CD4-positive, alpha-beta T cell treated with Interleukin-17A for 1 hour (primary cell): ENCODE measurements at regions not wholly inside any gene's neighbourhood (a gene's known extent, or its start where the extent isn't known, plus 50 kb on each side); places are given as distances from the start of the nearest gene placed in this dataset.

Experiments
- DNase-seq: peaks from one replicate; pipeline ENCODE4 v3.0.0-alpha.2; 2020

DNA sequence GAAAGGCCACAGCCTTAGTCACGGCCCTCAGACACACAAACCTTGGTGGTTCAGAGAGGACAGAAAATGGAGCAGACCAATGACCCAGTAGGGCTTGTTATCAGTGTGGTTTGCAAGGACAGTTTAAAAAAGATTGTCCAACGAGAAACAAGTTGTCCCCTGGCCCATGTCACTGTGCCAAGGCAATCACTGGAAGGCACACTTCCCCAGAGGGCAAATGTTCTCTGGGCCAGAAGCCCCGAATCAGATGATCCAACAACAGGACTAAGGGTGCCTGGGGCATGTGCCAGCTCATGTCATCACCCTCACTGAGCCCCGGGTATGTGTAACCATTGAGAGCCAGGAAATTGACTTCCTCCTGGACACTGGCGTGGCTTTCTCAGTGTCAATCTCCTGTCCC lies 950.1 kb upstream of the CTNND2 start:
- DNase-seq: no peak

DNA sequence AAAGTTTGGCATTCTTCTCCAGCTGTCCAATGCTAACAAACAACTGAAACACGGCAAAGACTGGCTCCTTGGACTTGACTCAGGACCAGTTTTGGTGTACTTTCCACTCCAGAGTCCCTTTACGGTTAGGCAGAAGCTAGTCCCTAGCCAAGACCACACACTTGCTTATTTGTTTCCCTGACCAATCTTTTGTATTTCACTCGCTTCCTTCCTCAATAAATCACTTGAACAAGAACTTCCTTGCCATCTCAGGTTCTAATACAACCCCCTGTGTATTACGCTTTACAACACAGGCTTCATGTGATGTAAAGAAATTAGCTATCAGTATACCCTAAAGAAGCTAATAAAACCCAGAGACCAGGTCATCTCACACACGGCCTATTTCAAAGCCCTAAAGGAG lies 947.5 kb upstream of the CTNND2 start:
- DNase-seq: no peak

DNA sequence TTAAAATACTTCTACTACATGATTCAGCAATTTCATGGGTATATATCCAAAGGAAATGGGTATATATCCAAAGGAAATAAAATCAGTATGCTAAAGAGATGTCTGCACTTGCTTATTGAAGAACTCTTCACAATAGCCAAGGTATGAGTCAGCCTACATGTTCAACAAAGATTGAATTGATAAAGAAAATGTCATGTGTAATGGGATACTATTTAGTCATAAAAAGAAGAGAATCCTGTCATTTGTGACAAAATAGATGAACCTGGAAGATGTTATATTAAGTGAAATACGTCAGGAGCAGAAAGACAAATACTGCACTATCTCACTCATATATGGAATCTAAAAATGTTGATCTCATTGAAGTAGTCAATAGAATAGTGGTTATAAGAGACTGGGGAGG lies 944.5 kb upstream of the CTNND2 start:
- no peak for DNase-seq

DNA sequence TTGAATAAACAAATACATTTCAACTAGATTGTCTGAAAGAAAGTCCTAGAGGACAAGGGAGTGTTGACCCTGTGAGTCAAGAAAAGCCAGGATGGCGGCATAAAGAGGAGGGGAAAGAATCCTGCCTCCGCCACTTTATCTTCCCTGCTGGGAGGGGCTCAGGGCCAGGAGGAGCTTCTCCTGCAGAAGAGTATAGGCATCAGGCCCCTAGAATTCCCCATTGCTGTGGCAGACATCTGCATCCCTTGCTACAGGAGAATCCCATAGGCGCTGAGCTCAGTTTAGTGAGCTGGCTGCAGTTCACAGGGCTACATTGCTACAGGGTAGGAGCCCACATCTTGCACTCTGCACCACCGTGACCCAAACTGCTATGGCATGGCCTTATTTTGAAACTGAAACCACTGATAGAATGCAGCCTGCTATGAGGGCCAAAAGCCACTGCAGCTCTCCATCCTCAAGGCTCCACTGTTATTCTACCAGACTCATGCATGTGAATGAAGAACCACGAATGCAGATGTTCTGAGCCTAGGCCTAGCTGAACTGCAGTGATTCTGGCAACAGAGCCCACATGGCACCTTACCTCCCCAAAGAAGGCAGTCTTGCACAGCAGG lies 941.4 kb upstream of the CTNND2 start:
- DNase-seq: no peak

DNA sequence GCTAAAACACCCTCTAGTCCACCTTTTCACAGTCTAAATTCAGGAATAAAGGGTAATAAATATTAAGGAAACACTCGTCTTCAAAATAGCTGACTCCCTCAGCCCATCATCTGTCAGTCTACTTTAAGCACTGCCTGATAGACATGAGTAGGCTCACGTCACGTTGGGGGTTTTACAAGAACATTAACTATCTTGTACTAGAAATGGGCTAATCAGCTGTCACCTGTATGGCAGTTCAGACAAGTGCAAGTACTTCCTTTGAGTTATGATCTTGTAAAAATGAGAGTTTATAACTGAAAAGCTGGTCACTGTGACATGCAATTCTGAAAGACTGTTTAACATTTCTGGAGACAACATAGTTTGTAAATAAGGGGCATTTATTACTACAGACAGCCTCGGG lies 936.7 kb upstream of the CTNND2 start:
- no peak for DNase-seq

DNA sequence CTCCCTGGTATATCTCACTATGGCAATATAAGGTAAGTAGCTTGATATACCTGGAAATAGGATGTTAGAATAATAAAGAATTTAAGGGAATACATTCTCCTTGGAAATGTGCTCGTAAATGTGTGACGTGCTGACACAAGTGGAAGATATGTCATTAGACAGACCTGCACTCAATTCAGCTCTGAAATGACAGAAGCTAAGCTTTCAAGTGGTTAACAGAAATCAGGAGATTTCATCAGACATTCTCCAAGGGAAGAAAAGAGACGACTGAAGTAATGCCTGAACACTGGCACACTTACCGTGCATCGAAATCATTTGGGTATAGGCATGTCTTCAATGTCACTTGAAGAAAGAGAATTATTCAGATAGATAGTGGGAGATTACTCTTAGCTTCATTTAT lies 933.3 kb upstream of the CTNND2 start:
- no peak for DNase-seq

DNA sequence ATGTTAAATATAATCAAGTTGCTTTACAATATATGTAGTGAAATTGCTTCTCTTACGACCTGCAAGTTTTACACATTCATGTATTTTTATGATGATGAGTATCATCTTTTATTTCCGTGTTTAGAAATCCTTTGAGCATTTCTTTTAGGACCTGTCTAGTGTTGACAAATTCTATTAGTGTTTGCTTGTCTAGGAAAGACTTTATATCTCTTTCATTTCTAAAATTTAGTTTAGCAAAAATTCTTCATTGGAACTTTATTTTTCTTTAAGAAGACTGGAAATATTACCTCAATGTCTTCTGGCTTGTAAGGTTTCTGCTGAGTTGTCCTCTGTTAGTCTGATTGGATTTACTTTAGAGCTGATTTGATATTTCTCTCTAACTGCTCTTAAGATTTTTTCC lies 920.9 kb upstream of the CTNND2 start:
- no peak for DNase-seq

DNA sequence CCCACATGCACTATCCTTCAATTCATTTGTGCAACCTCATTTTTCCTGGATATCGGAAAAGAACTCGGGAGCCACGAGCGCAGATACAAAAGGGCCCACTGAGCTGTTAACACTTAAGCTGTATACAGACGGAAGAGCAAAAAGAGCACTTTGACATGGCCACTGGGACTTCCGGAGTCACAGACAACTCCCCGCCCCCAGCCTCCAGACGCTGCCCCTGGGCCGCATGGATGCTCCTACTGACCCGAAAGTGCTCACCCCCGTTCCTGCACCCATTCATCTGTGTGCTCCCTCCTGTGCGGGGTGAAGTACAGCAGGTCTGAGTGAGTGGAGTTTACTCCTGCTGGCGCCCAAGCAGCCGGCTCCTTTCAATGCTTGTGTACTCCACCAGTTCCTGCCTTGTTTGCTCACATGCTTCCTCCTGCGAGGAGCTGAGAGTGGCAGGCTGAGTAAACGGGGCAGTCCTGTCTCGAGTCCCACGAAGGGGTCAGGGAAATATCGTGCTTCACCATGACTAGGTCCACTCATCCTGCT lies 901.0 kb upstream of the CTNND2 start:
- DNase-seq: no peak

DNA sequence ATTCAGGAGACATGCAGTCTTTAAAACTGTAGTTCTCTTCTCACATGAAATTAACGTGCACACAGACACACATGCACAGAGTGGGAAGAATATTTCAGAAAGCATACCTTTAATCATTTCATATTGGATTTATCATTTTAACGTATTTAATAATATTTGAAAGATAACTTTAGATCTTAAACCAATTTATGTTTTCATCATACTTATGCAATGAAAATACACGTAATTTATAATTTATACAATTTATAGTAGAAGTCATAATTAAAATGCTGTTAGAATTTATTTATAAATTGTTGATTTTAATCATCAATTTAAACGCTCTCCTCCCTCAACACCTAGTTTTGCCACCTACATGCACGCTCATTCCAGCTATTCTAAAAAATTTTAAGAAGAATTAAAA lies 894.9 kb upstream of the CTNND2 start:
- no peak for DNase-seq

DNA sequence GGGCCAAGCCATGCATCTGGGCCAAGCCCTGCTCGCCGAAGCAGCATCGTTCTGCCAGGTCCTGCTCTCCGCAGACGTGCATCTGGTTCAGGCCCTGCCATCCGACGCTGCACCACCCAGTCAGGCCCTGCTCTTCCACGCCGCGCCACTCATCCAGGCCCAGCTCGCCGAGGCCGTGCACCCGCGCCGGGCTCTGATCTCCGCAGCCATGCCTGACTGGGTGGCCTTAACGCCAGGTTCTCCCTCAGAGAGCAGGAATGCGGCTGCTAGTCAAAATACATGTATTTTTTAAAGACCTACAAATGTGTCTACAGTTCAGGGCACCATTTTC lies 891.1 kb upstream of the CTNND2 start:
- no peak for DNase-seq

DNA sequence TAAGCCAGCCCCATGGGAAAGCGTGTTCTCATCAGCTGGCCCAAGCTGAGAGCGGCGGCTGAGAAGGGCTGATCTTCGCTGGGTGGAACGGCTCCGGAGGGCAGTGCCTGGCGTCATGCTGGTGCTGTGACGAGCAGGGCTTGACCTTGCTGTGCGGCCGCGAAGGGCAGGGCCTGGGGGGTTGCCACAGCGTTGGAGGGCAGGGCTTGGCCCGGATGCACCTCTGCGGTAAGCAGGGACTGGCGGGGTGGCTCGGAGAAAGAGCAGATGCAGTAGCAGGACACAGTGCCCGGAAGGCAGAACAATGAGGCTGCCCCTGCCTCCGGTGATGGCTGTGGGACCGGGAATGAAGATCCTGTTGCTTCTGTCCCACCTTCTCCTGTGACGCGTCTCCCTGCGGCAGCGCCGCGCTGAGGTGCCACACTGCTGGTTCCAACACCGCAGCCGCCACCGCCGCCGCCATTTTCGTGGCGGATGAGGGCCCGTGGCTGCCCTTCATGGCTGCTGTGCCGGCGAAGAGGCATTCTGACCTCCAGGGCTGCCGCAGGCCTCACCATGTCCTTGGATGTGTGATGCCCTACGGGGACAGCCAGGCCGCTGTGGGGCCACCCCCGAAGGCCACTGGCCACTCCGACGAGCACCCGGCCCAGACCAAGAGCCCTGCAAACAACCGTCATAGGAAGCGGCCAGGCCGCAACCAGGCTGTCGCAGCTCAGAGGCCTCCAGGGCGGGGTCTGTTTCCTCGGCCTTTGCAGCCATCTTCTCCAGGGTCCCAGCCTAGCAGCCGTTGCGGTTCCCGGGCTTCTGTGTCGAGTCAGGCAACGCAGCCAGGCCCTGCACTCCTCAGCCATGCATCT lies 890.5 kb upstream of the CTNND2 start:
- DNase-seq: no peak

DNA sequence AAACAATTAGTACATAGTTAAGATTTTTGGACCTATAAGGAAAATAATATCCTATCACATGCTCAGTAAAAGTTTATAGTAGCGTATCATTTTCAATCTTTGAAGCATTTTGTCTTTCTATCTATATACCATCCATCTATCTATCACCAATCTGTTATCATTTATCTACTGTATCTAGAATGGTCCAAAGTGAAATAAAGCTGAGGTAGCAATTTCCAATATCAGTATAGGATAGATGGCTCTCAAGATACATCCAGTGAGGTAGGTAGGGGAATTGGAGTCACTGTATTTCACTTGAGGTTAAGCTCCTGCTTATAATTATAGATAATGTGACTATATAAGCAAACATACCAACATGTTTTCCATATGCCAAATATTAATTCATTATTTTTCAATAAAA lies 889.1 kb upstream of the CTNND2 start:
- DNase-seq: no peak

DNA sequence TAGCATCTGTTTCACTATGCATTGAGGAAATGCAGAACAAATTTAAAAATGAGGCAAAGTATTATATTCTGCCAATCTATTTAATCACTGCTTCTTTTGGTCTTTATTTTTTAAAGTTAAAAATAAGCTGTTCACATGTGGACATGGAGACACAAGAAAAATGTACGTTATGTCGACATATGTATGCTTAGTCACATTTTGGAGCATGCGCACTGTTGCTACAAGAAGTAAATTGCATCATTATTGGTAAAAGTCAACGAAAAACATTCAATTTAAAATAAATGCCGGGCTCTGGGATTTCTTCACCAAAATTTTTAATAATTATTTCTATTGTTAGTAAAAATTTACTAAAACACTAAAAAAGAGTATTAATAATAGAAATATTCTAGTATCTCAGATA lies 876.3 kb upstream of the CTNND2 start:
- DNase-seq: no peak

DNA sequence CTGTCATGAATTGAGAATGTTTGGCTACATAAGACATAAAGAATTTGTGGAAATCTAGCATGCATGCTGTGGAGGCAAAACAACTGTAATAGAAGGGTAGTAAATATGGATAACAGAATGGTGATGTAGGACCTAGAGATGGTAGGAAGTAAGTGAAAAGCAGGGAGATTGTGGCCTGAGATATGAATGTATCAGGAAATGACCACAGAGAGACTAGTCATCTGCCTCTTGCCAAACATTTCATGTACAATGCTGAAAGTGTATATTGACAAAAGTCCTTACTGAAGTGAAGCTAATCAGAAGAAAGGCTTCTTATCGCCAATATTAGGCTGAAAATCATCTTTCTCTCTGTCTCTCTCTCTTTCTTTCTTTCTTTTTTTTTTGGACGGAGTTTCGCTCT lies 873.1 kb upstream of the CTNND2 start:
- no peak for DNase-seq

DNA sequence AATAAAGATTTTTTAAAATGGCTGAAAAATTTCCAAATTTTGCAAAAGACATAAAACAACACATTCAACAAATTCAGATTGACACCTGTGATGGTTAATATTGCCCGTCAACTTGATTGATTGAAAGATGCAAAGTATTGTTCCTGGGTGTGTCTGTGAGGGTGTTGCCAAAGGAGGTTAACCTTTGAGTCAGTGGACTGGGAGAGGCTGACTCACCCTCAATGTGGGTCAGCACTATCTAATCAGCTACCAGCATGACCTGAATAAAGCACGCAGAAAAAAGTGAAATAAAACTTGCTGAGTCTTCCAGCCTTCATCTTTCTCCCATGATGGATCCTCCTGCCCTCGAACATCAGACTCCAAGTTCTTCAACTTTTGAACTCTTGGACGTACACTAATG lies 868.0 kb upstream of the CTNND2 start:
- no peak for DNase-seq

DNA sequence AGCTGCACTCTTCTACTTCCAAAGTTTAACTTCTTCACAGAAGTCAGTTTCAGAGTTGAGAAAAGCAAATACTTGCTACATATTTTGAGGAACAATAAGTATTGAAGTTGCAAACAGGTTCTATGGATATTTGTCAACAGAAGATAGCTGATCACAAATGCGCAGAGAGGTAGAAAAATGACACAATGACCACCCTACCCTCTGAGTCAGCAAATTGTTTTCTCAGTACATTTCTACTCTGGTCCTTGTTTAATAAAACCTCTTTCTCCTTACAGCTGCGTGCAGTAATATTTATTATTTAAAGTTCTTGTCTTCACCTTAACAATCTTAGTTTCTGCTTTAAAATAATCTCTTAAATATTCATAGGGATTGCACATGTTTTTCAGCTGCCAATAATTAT lies 855.1 kb upstream of the CTNND2 start:
- DNase-seq: no peak

DNA sequence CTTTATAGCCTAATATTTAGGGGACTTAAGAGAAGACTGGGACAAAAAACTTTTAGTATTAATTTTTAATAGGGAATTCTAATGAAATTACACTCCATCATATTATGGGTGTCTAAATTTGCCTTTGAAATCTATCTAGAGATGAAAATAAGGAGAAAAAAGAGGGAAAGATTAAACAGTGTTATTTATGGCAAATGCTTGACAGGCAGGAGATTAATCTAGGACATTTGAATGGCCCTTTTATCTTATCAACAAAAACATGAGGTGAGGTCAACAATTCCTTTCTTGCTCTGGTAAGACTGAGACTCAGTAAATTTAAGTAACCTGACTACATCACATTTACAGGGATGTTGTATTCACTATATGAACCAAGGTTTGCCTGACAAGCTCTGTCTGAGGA lies 852.8 kb upstream of the CTNND2 start:
- no peak for DNase-seq

DNA sequence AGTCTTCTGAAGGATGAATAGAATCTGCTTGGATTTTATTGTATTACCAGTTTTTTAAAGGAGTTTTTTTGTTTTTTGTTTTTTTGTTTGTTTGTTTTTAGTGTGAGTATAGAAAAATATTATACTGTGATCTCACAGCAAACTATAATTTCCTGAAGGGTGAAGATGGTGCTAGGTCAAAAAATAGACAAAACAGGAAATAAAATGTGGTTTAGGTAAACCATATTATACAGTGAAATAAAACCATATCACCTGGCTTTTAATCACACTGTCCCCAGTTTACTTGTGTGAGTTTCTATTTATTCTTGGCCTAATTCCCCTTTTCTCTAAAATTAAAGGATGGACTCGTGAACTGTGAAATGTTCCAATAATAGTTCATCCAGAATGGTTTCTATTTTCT lies 841.3 kb upstream of the CTNND2 start:
- no peak for DNase-seq

DNA sequence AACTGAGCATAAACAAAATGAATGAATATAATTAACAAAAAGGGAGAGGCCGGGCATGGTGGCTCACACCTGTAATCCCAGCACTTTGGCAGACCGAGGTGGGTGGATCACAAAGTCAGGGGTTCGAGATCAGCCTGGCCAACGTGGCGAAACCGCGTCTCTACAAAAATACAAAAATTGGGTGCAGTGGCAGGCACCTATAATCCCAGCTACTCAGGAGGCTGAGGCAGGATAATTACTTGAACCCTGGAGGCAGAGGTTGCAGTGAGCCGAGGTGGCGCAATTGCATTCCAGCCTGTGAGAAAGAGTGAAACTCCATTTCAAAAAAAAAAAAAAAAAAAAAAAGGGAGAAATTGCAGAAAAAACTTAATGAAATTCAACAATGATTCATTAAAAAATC lies 839.3 kb upstream of the CTNND2 start:
- no peak for DNase-seq

DNA sequence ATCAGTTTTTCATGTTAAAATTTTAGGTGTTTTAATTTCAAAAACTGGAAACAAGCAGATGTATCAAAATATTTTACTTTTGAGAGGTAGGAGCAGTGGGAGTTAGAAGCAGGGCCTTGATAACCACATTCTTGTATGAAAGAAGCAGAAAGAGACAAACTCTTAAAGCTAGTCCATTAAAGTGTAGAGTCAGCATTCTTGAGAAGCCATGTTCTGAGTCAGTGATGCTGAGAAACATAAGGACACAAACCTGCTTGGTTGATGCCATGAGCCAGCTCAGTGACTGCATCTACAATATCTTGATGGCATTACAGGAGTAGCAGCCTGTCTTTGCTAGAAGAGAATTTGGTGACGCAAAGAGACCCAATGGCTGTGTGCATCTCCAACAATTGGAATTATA lies 826.1 kb upstream of the CTNND2 start:
- DNase-seq: no peak

DNA sequence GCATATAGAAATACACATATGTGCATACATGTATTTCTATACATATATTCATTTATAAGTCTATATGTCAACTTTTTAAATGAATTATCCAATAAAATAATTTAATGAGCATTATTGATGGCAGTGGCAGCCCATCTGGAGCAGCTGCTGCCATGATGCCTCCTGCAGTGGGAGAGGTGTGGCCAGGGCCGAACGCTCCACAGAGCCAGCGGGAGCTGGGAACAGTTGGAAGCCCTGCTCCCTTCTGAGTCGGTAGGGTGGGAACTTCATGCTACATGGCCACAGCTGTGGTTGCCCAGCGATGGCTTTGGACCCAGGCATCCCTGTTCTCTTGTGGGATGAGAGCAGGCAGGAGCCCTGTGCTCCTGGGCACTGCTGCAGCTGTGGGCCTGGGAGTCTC lies 812.4 kb upstream of the CTNND2 start:
- DNase-seq: no peak

DNA sequence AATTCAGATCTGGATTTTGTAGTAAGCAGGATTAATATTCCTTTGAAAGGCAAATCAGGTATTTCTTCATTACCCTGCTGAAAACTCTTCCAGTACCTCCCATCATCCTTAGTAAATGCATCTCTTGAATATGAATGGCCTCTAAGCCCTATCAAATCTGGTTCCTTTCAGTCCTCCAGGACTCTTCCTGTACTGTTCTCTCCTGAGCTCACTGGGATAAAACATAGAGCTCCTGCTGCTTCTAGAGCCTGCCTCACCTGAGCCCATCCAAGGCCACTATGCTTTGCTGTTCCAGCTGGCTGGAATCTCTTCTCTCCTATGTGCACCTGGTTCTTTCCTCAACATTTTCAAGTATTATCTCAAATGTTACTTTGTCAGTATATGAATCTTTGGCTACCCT lies 803.3 kb upstream of the CTNND2 start:
- DNase-seq: no peak

DNA sequence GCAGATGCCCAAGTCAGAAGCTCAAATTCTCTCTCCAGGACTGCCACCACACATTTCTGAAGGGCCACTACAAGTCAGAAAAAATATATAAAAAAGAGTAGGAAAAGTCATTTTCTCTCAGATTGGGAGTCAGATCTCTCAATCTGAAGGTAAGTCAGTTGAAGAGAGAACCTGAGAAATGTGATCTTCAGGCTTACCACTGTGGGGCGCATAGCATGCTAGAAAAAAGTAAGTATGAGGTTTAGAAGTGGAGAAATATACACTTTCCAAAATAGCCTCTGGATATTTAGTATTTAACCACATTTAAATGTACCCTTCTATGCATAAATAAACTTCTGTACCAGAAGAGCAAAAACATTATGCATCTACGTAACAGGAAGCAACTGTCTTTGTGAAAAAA lies 800.7 kb upstream of the CTNND2 start:
- DNase-seq: no peak

DNA sequence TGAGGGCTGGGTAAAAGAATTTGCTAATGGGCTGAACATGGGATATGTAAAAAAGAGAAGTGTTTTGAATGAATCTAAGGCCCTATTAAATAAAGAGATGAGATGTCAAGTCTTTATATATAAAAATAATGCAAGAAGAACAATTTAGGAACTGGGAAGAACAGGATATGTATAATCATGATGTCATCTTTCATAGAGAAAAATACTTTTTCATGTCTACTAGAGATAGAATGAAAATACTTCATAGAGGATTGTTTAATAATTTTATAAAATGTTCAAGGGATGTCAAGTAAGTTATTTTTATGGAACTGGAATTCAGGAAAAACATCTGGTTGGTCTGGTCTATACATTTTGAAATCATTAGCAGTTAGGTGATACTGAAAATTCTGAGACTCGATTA lies 799.0 kb upstream of the CTNND2 start:
- DNase-seq: no peak

DNA sequence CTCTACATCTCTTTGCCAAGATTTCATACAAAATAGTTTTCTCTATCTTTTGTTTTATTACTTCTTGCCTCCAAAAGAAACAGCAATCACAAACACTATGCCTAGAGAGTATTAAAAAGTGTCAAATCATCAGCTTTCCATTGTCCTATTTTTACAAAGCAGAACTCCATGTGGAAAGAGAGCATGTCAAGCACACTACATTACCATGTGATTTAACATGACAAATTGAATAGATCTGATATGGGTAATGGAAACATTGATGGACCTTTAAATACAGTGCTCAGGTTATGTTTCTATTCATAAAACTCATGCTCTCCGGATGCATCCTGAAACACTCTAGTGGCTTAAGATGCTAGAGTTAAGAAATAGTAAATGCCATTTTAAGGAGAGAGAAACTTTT lies 791.4 kb upstream of the CTNND2 start:
- no peak for DNase-seq
